DND-41 (cell line): ENCODE measurements at regions not wholly inside any gene's neighbourhood (a gene's known extent, or its start where the extent isn't known, plus 50 kb on each side); places are given as distances from the start of the nearest gene placed in this dataset.

Experiments used
- CTCF ChIP-seq: IDR thresholded peaks from 2 replicates; pipeline ENCODE4 v1.5.1; 2012; ENCODE audit warnings: borderline replicate concordance, low read length, moderate library complexity, mild to moderate bottlenecking; ENCODE audit not compliant: poor library complexity, severe bottlenecking; ENCODE audit errors: extremely low read depth
- EZH2 ChIP-seq: IDR thresholded peaks from 3 replicates; pipeline ENCODE4 v1.6.1; 2012; ENCODE audit warnings: borderline replicate concordance, low read depth, mild to moderate bottlenecking, moderate library complexity, low read length, inconsistent platforms; ENCODE audit not compliant: severe bottlenecking

- TF ChIP-seq CTCF (no peak), EZH2 (no peak)
Observed at GRCh38 chr6:4459032-4459431, 317.2 kb upstream of the CDYL start.
